H9 (cell line): ENCODE measurements at regions not wholly inside any gene's neighbourhood (a gene's known extent, or its start where the extent isn't known, plus 50 kb on each side); places are given as distances from the start of the nearest gene placed in this dataset.

Source experiments
- DNase-seq: peaks from one replicate; pipeline ENCODE4 v3.0.0-alpha.2; 2017
- H2AFZ ChIP-seq: one replicate; pipeline ENCODE4 v1.6.1; 2013; ENCODE audit warnings: mild to moderate bottlenecking, low read length, control low read depth, moderate library complexity
- H2AK5ac ChIP-seq: 2 replicates; pipeline ENCODE4 v1.6.1; 2013; ENCODE audit warnings: low read length, control low read depth, mixed read lengths; ENCODE audit not compliant: insufficient read length
- H2BK120ac ChIP-seq: one replicate; pipeline ENCODE4 v1.6.1; 2013; ENCODE audit warnings: low read depth, mild to moderate bottlenecking, low read length, control low read depth, inconsistent platforms; ENCODE audit not compliant: poor library complexity, severe bottlenecking
- H2BK12ac ChIP-seq: 2 replicates; pipeline ENCODE4 v1.6.1; 2013; ENCODE audit warnings: low read length, control low read depth, mixed read lengths, low read depth; ENCODE audit not compliant: insufficient read length
- H2BK15ac ChIP-seq: 2 replicates; pipeline ENCODE4 v1.6.1; 2013; ENCODE audit warnings: low read depth, low read length, control low read depth
- H2BK20ac ChIP-seq: one replicate; pipeline ENCODE4 v1.6.1; 2013; ENCODE audit warnings: low read depth, mild to moderate bottlenecking, low read length, control low read depth, inconsistent platforms; ENCODE audit not compliant: poor library complexity, severe bottlenecking
- H2BK5ac ChIP-seq: 2 replicates; pipeline ENCODE4 v1.6.1; 2013; ENCODE audit warnings: low read length, control low read depth, mixed read lengths; ENCODE audit not compliant: insufficient read length
- H3K14ac ChIP-seq: 2 replicates; pipeline ENCODE4 v1.6.1; 2013; ENCODE audit warnings: low read length, control low read depth; ENCODE audit not compliant: insufficient read depth
- H3K18ac ChIP-seq: 2 replicates; pipeline ENCODE4 v1.6.1; 2013; ENCODE audit warnings: low read depth, mild to moderate bottlenecking, mixed read lengths, low read length, control low read depth; ENCODE audit not compliant: insufficient read length
- H3K23ac ChIP-seq: 2 replicates; pipeline ENCODE4 v1.6.1; 2013; ENCODE audit warnings: low read length, control low read depth, mixed read lengths, low read depth; ENCODE audit not compliant: insufficient read length
- H3K23me2 ChIP-seq: 2 replicates; pipeline ENCODE4 v1.6.1; 2013; ENCODE audit warnings: low read depth, mild to moderate bottlenecking, mixed read lengths, low read length, control low read depth; ENCODE audit not compliant: insufficient read length, poor library complexity, severe bottlenecking
- H3K27ac ChIP-seq: 2 replicates; pipeline ENCODE4 v1.5.1; 2013; ENCODE audit warnings: low read length, control low read depth, mixed read lengths, low read depth; ENCODE audit not compliant: insufficient read length
- H3K27me3 ChIP-seq: 2 replicates; pipeline ENCODE4 v1.6.1; 2013; ENCODE audit warnings: low read length, control low read depth, inconsistent platforms; ENCODE audit not compliant: insufficient read depth
- H3K4ac ChIP-seq: 2 replicates; pipeline ENCODE4 v1.6.1; 2013; ENCODE audit warnings: low read depth, mild to moderate bottlenecking, control low read depth, inconsistent platforms, low read length, moderate library complexity
- H3K4me1 ChIP-seq: 2 replicates; pipeline ENCODE4 v1.6.1; 2013; ENCODE audit warnings: low read length, control low read depth, inconsistent platforms; ENCODE audit not compliant: insufficient read depth
- H3K4me2 ChIP-seq: 2 replicates; pipeline ENCODE4 v1.6.1; 2013; ENCODE audit warnings: low read length, control low read depth, mixed read lengths; ENCODE audit not compliant: insufficient read length, insufficient read depth
- H3K56ac ChIP-seq: 2 replicates; pipeline ENCODE4 v1.6.1; 2013; ENCODE audit warnings: low read depth, mild to moderate bottlenecking, mixed read lengths, low read length, control low read depth; ENCODE audit not compliant: insufficient read length
- H3K79me1 ChIP-seq: 2 replicates; pipeline ENCODE4 v1.6.1; 2013; ENCODE audit warnings: low read depth, mild to moderate bottlenecking, moderate library complexity, low read length, control low read depth, inconsistent platforms; ENCODE audit not compliant: insufficient read depth, poor library complexity, severe bottlenecking
- H3K79me2 ChIP-seq: 2 replicates; pipeline ENCODE4 v1.6.1; 2013; ENCODE audit warnings: low read length, control low read depth, inconsistent platforms; ENCODE audit not compliant: insufficient read depth
- H3K9ac ChIP-seq: 2 replicates; pipeline ENCODE4 v1.6.1; 2013; ENCODE audit warnings: low read length, control low read depth, mixed read lengths; ENCODE audit not compliant: insufficient read length; ENCODE audit errors: extremely low read depth
- H3K9me3 ChIP-seq: one replicate; pipeline ENCODE4 v1.6.1; 2013; ENCODE audit warnings: low read depth, low read length, inconsistent platforms; ENCODE audit not compliant: control insufficient read depth
- H3T11ph ChIP-seq: one replicate; pipeline ENCODE4 v1.6.1; 2013; ENCODE audit warnings: mild to moderate bottlenecking, low read length, control low read depth, inconsistent platforms
- H4K20me1 ChIP-seq: one replicate; pipeline ENCODE4 v1.6.1; 2013; ENCODE audit not compliant: control insufficient read depth, insufficient read length, insufficient read depth
- H4K5ac ChIP-seq: 2 replicates; pipeline ENCODE4 v1.6.1; 2013; ENCODE audit warnings: low read depth, mild to moderate bottlenecking, mixed read lengths, low read length, control low read depth; ENCODE audit not compliant: insufficient read length
- H4K8ac ChIP-seq: replicated peaks from 2 replicates; pipeline ENCODE4 v1.6.1; 2013; ENCODE audit warnings: low read length, control low read depth, mixed read lengths, low read depth; ENCODE audit not compliant: insufficient read length
- H4K91ac ChIP-seq: 2 replicates; pipeline ENCODE4 v1.6.1; 2013; ENCODE audit warnings: low read depth, mild to moderate bottlenecking, moderate library complexity, mixed read lengths, low read length, control low read depth; ENCODE audit not compliant: insufficient read length
- H3K27ac Mint-ChIP-seq, 3 experiments: 2 replicates in 2 of 3; 3 replicates in 1 of 3; pipeline ENCODE4 v1.8.0; 2020 to 2021; ENCODE audit warnings: mixed read lengths in 3 of 3, mild to moderate bottlenecking in 1 of 3, moderate library complexity in 1 of 3
- H3K27me3 Mint-ChIP-seq: 2 replicates; pipeline ENCODE4 v1.8.0; 2021; ENCODE audit warnings: low read depth, mild to moderate bottlenecking, moderate library complexity, mixed read lengths
- H3K36me3 Mint-ChIP-seq, 3 experiments: 2 replicates in 2 of 3; 3 replicates in 1 of 3; pipeline ENCODE4 v1.8.0; 2020 to 2021; ENCODE audit warnings: low read depth in 3 of 3, mixed read lengths in 3 of 3; ENCODE audit not compliant: insufficient read depth in 1 of 3
- H3K4me1 Mint-ChIP-seq, 2 experiments: 2 replicates each; pipeline ENCODE4 v1.8.0; 2020; ENCODE audit warnings: mixed read lengths in 2 of 2
- H3K4me3 Mint-ChIP-seq, 2 experiments: 2 replicates in 1 of 2; 3 replicates in 1 of 2; pipeline ENCODE4 v1.8.0; 2020 to 2021; ENCODE audit warnings: mild to moderate bottlenecking in 2 of 2, mixed read lengths in 2 of 2, moderate library complexity in 1 of 2
- H3K9me3 Mint-ChIP-seq, 2 experiments: 2 replicates in 1 of 2; 3 replicates in 1 of 2; pipeline ENCODE4 v1.8.0; 2020; ENCODE audit warnings: mild to moderate bottlenecking in 2 of 2, mixed read lengths in 2 of 2, moderate library complexity in 1 of 2
- CTCF ChIP-seq: fragments of 200-600 bp; sonication (generic); conservative IDR thresholded peaks from 3 replicates; pipeline ENCODE4 v1.8.0; 2021; ENCODE audit warnings: antibody characterized with exemption, mild to moderate bottlenecking
- WGBS: extraction: QIAGEN DNeasy Blood & Tissue Kit; methylation state at CpG from one replicate; pipeline ENCODE4 v1.1.7; 2013; ENCODE audit warnings: missing lambda C conversion rate, low lambda C conversion rate, mixed read lengths; ENCODE audit not compliant: insufficient read length; ENCODE audit errors: extremely low coverage; 5-methylcytosine and 5-hydroxymethylcytosine counted together

- no peak overlapping the region for H4K5ac ChIP-seq
- Mint-ChIP-seq H3K4me3 (no peak overlapping the region), H3K4me1 (peaks cover 14 to 17% of the 10 kb centered on the region in 2 experiments), H3K27ac (no peak overlapping the region), H3K27me3 (peaks cover 17% of the 10 kb centered on the region), H3K9me3 (no peaks in the 10 kb centered on the region; a peak in 2 of 5 replicates), H3K36me3 (no peaks in the 10 kb centered on the region)
- no peak overlapping the region for H2BK12ac ChIP-seq
- H3K23ac ChIP-seq: no peak overlapping the region
- no peak overlapping the region for H2BK15ac ChIP-seq
- H3K79me1 ChIP-seq: no peaks in the 10 kb centered on the region
- no peak overlapping the region for H3K9ac ChIP-seq
- no peaks in the 10 kb centered on the region for H3K9me3 ChIP-seq
- no CpG with 5 or more reads among the region's 5 CpGs for WGBS
- H3K4me1 ChIP-seq: no peaks in the 10 kb centered on the region; the same call in 1 of the 2 replicates
- no peak overlapping the region for H3K56ac ChIP-seq
- no peak overlapping the region for H4K91ac ChIP-seq
- H2BK20ac ChIP-seq: no peak overlapping the region
- no peak overlapping the region for H3K4ac ChIP-seq
- H3K4me2 ChIP-seq: no peak overlapping the region
- no peak overlapping the region for H2AFZ ChIP-seq
- no peak overlapping the region for H2BK120ac ChIP-seq
- no peak overlapping the region for H2BK5ac ChIP-seq
- no peak overlapping the region for H3K18ac ChIP-seq
- no peak overlapping the region for H3K14ac ChIP-seq
- H4K8ac ChIP-seq: no peak overlapping the region
- H3K23me2 ChIP-seq: no peaks in the 10 kb centered on the region
- no peak for DNase-seq
- H3K27ac ChIP-seq: no peak overlapping the region
- H4K20me1 ChIP-seq: no peaks in the 10 kb centered on the region
- H3T11ph ChIP-seq: no peak overlapping the region
- H3K27me3 ChIP-seq: no peaks in the 10 kb centered on the region
- H2AK5ac ChIP-seq: no peak overlapping the region
- no peak for TF ChIP-seq CTCF
- H3K79me2 ChIP-seq: no peaks in the 10 kb centered on the region
Observed at GRCh38 chr5:172540099-172540870, 86.0 kb upstream of the SH3PXD2B start.
